GM13976 (cell line): ENCODE measurements at regions not wholly inside any gene's neighbourhood (a gene's known extent, or its start where the extent isn't known, plus 50 kb on each side); places are given as distances from the start of the nearest gene placed in this dataset.

ENCODE experiments used
- DNase-seq: peaks from one replicate; pipeline ENCODE4 v3.0.0; 2012; ENCODE audit warnings: low spot score
- in situ Hi-C: fragments of 300-500 bp; cut with MboI; formaldehyde crosslinking; loops from one replicate; pipeline ENCODE4 v1.12.0; 2022; ENCODE audit warnings: low sequenced_read_pairs, mixed read lengths, inconsistent platforms; ENCODE audit not compliant: unreplicated experiment
- TF ChIP-seq, protein P1 (sequence below): IDR thresholded peaks from 2 replicates; pipeline ENCODE4 v1.5.1; 2012; ENCODE audit warnings: borderline replicate concordance, mild to moderate bottlenecking; ENCODE audit not compliant: insufficient read depth; ENCODE audit errors: extremely low read depth, missing control alignments, control extremely low read depth

DNA sequence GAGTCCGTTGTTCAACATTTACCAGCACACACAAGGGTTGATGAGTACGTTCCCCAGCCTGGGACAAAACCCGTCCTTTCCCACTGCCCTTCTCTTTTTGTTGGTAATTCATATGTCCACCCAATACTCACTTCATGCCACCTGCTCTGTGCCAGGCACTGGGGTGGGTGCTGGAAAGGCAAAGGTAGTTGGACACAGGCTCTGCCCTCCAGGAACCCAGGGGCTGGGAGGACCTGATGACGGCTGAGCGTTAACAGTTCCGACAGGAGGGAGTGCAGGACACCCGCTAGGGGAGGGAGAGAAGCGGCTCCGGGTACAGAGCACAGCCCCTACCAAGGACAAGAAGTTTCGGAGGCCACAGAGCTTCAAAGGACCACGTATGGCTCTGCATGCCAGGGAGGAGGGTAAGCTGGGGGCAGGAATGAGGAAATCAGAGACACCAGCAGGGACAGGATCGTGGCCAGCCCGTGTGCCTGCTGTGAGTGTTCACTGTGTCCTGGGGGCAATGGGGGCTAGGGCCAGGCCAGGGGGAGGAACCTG, 134.1 kb upstream of the GPC1 start:
- TF ChIP-seq, protein P1, sequence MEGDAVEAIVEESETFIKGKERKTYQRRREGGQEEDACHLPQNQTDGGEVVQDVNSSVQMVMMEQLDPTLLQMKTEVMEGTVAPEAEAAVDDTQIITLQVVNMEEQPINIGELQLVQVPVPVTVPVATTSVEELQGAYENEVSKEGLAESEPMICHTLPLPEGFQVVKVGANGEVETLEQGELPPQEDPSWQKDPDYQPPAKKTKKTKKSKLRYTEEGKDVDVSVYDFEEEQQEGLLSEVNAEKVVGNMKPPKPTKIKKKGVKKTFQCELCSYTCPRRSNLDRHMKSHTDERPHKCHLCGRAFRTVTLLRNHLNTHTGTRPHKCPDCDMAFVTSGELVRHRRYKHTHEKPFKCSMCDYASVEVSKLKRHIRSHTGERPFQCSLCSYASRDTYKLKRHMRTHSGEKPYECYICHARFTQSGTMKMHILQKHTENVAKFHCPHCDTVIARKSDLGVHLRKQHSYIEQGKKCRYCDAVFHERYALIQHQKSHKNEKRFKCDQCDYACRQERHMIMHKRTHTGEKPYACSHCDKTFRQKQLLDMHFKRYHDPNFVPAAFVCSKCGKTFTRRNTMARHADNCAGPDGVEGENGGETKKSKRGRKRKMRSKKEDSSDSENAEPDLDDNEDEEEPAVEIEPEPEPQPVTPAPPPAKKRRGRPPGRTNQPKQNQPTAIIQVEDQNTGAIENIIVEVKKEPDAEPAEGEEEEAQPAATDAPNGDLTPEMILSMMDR, result no peak
- in situ Hi-C loops, result no loop called here
- DNase-seq, result no peak

DNA sequence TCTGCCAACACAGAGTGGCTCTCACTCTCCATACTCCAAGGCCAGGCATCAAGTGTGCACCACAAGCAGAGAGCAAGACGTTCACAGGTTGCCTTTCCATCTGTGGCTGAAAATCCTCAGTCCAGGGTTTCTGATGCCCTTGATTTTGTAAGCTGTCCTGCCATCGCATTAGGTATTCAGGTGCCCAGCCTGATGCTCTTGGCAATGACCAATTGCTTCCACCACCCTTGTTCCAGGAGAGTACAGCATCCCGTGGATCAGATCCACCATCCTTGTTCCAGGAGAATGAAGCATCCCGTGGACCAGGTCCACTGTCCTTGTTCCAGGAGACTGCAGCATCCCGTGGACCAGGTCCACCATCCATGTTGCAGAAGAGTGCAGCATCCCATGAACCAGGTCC, 133.4 kb upstream of the GPC1 start:
- in situ Hi-C loops, result no loop called here
- TF ChIP-seq, protein P1, result no peak
- no peak for DNase-seq

- TF ChIP-seq, protein P1, result no peak
- DNase-seq, result no peak
- in situ Hi-C loops, result no loop called here
Observed at GRCh38 chr2:240302933-240303595, 132.4 kb upstream of the GPC1 start.

- in situ Hi-C loops, result no loop called here
- DNase-seq, result no peak
- TF ChIP-seq, protein P1, result no peak
Observed at GRCh38 chr2:240303896-240304745, 131.3 kb upstream of the GPC1 start.

- in situ Hi-C loops, result no loop called here
- TF ChIP-seq, protein P1, result no peak
- DNase-seq, result no peak
Observed at GRCh38 chr2:240304746-240305161, 130.7 kb upstream of the GPC1 start.

DNA sequence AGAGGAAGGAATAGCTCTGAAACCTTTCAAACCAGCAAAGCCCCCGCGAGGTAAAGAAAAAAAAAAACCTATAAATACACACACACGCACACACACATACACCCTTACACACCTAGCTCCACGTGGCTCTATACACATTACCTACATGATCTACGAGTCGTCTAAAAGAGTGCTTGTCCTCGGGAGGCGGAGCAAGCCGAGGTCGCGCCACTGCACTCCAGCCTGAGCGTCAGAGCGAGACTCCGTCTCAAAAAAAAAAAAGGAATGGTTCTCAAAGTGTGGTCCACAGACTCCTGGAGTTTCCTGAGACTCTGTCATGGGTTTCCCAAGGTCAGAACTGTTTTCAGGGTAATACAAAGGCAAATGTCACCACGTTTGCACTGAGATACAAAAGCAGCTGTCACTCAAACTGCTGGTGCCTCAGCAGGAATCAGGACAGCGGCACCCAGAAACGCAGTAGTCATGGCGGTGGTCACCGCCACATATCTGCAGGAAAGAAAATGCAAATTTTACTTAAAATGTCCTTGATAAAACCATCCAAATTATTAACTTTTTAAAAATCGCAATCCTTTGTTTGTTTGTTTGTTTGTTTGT, 130.0 kb upstream of the GPC1 start:
- TF ChIP-seq, protein P1, result no peak
- in situ Hi-C loops, result no loop called here
- DNase-seq, result no peak
